ENCODE measurements at regions not wholly inside any gene's neighbourhood (a gene's known extent, or its start where the extent isn't known, plus 50 kb on each side); places are given as distances from the start of the nearest gene placed in this dataset.
"Not testable (repeated sequence)": the region's sequence is repeated elsewhere in the genome, so short reads cannot be mapped to it uniquely, and the experiment has no call there.

GRCh38 chr16:33913601-33914000, 454.2 kb downstream of the TP53TG3F start:
- CTCF ChIA-PET; H3K27ac ChIP-seq (ENCODE audit: low read depth, low read length, poor library complexity, severe bottlenecking); POLR2A ChIA-PET (ENCODE audit: low non-redundant PET); H3K9me3 ChIP-seq (ENCODE audit: low read depth, low read length, poor library complexity, severe bottlenecking); intact Hi-C loops (cut with micrococcal nuclease; ENCODE audit: unreplicated experiment); BruUV-seq (replicated peaks); H3K4me1 ChIP-seq (ENCODE audit: insufficient read depth, low read length, poor library complexity, severe bottlenecking); H3K36me3 ChIP-seq (ENCODE audit: insufficient read depth, low read length, poor library complexity, severe bottlenecking); H3K4me3 ChIP-seq (ENCODE audit: low read depth, low read length, poor library complexity, severe bottlenecking); DNase-seq (ENCODE audit: low spot score); H3K27me3 ChIP-seq (replicated peaks; ENCODE audit: insufficient read depth, low read depth, low read length, poor library complexity): not testable (repeated sequence)

GRCh38 chr16:33920761-33921545, 461.5 kb downstream of the TP53TG3F start:
- CTCF ChIA-PET; H3K36me3 ChIP-seq (ENCODE audit: insufficient read depth, low read length, poor library complexity, severe bottlenecking); H3K27ac ChIP-seq (ENCODE audit: low read depth, low read length, poor library complexity, severe bottlenecking); DNase-seq (ENCODE audit: low spot score); H3K27me3 ChIP-seq (replicated peaks; ENCODE audit: insufficient read depth, low read depth, low read length, poor library complexity); POLR2A ChIA-PET (ENCODE audit: low non-redundant PET); H3K9me3 ChIP-seq (ENCODE audit: low read depth, low read length, poor library complexity, severe bottlenecking); H3K4me3 ChIP-seq (ENCODE audit: low read depth, low read length, poor library complexity, severe bottlenecking); BruUV-seq (replicated peaks); H3K4me1 ChIP-seq (ENCODE audit: insufficient read depth, low read length, poor library complexity, severe bottlenecking); intact Hi-C loops (cut with micrococcal nuclease; ENCODE audit: unreplicated experiment): not testable (repeated sequence)

DNA sequence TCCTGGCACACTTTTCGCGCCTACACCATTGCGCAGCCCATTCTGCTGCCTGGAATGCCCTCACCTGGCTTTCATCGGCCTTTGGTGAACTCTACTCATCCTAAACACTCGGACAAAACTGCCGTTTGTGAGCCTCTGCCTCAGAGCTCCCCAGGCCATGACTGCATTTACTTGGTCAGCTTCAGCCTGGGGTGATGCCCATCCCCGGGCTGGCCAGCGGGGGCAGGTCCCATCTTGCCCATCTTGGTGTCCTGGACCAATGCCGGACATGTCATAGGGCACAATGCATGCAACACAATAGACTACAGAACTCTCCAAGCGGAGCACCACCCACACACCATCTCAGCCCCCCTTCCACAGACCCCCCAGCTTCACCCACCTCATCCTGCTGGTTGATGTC, 463.5 kb downstream of the TP53TG3F start:
- POLR2A ChIA-PET (ENCODE audit: low non-redundant PET); DNase-seq (ENCODE audit: low spot score); H3K36me3 ChIP-seq (ENCODE audit: insufficient read depth, low read length, poor library complexity, severe bottlenecking); H3K4me1 ChIP-seq (ENCODE audit: insufficient read depth, low read length, poor library complexity, severe bottlenecking); CTCF ChIA-PET; H3K4me3 ChIP-seq (ENCODE audit: low read depth, low read length, poor library complexity, severe bottlenecking); H3K27me3 ChIP-seq (replicated peaks; ENCODE audit: insufficient read depth, low read depth, low read length, poor library complexity); intact Hi-C loops (cut with micrococcal nuclease; ENCODE audit: unreplicated experiment); H3K27ac ChIP-seq (ENCODE audit: low read depth, low read length, poor library complexity, severe bottlenecking); H3K9me3 ChIP-seq (ENCODE audit: low read depth, low read length, poor library complexity, severe bottlenecking); BruUV-seq (replicated peaks): not testable (repeated sequence)

DNA sequence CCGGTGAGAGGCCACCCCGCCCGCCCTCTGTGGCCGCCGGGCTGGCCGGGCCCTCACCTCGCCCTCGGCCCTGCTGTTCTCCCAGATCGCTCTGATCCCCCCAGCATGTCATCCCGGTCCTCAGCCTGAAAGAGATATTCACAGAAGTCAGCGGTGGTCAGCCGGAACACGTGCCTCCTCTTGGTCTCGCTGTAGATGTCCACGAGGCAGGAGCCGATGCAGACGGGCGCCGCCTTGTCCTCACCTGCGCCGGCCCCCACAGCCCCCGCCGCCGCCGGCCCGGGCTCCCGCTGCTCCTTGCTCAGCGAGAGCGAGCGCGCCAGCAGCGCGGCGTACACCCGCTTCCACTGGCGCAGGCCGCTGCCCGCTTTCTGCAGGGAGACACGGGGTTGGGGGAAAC, 468.6 kb downstream of the TP53TG3F start:
- H3K9me3 ChIP-seq (ENCODE audit: low read depth, low read length, poor library complexity, severe bottlenecking); H3K36me3 ChIP-seq (ENCODE audit: insufficient read depth, low read length, poor library complexity, severe bottlenecking); H3K27ac ChIP-seq (ENCODE audit: low read depth, low read length, poor library complexity, severe bottlenecking); H3K27me3 ChIP-seq (replicated peaks; ENCODE audit: insufficient read depth, low read depth, low read length, poor library complexity); POLR2A ChIA-PET (ENCODE audit: low non-redundant PET); H3K4me1 ChIP-seq (ENCODE audit: insufficient read depth, low read length, poor library complexity, severe bottlenecking); intact Hi-C loops (cut with micrococcal nuclease; ENCODE audit: unreplicated experiment); DNase-seq (ENCODE audit: low spot score); H3K4me3 ChIP-seq (ENCODE audit: low read depth, low read length, poor library complexity, severe bottlenecking); BruUV-seq (replicated peaks); CTCF ChIA-PET: not testable (repeated sequence)

DNA sequence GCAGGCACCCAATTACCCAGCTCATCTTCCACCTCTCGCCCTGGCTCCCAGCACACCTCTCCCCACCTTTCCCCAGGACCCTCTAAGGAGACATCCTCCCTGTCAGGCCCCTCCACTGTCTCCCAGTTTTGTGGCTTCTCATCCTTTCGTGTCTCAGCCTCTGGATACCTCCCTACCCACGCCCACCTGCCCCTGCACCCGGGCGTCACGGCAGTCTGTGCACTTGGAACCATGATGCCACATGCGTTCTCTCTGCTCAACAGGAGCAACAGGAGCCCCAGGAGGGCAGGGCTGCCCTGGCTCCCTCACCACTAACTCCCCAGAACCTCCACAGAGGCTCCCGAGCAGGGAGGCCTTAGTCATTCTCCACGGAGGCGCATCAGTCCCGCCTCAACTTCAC, 472.8 kb downstream of the TP53TG3F start:
- H3K4me3 ChIP-seq (ENCODE audit: low read depth, low read length, poor library complexity, severe bottlenecking); intact Hi-C loops (cut with micrococcal nuclease; ENCODE audit: unreplicated experiment): not testable (repeated sequence)

GRCh38 chr16:33933039-33933438, 473.6 kb downstream of the TP53TG3F start:
- H3K4me3 ChIP-seq (ENCODE audit: low read depth, low read length, poor library complexity, severe bottlenecking); CTCF ChIA-PET; intact Hi-C loops (cut with micrococcal nuclease; ENCODE audit: unreplicated experiment); POLR2A ChIA-PET (ENCODE audit: low non-redundant PET); H3K9me3 ChIP-seq (ENCODE audit: low read depth, low read length, poor library complexity, severe bottlenecking); DNase-seq (ENCODE audit: low spot score); BruUV-seq (replicated peaks); H3K36me3 ChIP-seq (ENCODE audit: insufficient read depth, low read length, poor library complexity, severe bottlenecking); H3K27ac ChIP-seq (ENCODE audit: low read depth, low read length, poor library complexity, severe bottlenecking); H3K27me3 ChIP-seq (replicated peaks; ENCODE audit: insufficient read depth, low read depth, low read length, poor library complexity); H3K4me1 ChIP-seq (ENCODE audit: insufficient read depth, low read length, poor library complexity, severe bottlenecking): not testable (repeated sequence)

More for the DNA sequence above, 472.8 kb downstream of the TP53TG3F start:
- CTCF ChIA-PET; H3K27me3 ChIP-seq (replicated peaks; ENCODE audit: insufficient read depth, low read depth, low read length, poor library complexity); H3K9me3 ChIP-seq (ENCODE audit: low read depth, low read length, poor library complexity, severe bottlenecking); BruUV-seq (replicated peaks); H3K27ac ChIP-seq (ENCODE audit: low read depth, low read length, poor library complexity, severe bottlenecking); POLR2A ChIA-PET (ENCODE audit: low non-redundant PET); H3K36me3 ChIP-seq (ENCODE audit: insufficient read depth, low read length, poor library complexity, severe bottlenecking); H3K4me1 ChIP-seq (ENCODE audit: insufficient read depth, low read length, poor library complexity, severe bottlenecking); DNase-seq (ENCODE audit: low spot score): not testable (repeated sequence)

- H3K4me3 ChIP-seq (ENCODE audit: low read depth, low read length, poor library complexity, severe bottlenecking); H3K9me3 ChIP-seq (ENCODE audit: low read depth, low read length, poor library complexity, severe bottlenecking); POLR2A ChIA-PET (ENCODE audit: low non-redundant PET); H3K4me1 ChIP-seq (ENCODE audit: insufficient read depth, low read length, poor library complexity, severe bottlenecking); H3K27ac ChIP-seq (ENCODE audit: low read depth, low read length, poor library complexity, severe bottlenecking); H3K36me3 ChIP-seq (ENCODE audit: insufficient read depth, low read length, poor library complexity, severe bottlenecking); CTCF ChIA-PET; DNase-seq (ENCODE audit: low spot score); H3K27me3 ChIP-seq (replicated peaks; ENCODE audit: insufficient read depth, low read depth, low read length, poor library complexity); BruUV-seq (replicated peaks); intact Hi-C loops (cut with micrococcal nuclease; ENCODE audit: unreplicated experiment): not testable (repeated sequence)
These were observed 476.4 kb downstream of the TP53TG3F start for GRCh38 chr16:33935766-33936165.

DNA sequence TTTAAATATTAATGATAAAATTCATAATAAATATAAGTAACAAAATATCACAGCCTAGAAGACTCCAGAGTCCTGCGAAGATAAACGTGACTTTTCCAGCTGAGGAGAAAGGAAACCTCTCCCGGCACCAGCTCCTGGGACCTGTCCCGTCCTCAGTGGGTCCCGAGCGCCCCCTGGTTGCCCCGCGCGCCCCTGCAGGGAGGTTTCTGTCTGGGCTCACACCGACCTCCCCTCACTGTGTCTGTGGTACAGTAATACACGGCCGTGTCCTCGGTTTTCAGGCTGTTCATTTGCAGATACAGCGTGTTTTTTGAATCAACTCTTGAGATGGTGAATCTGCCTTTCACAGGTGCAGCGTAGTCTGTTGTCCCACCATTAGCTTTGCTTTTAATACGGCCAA, 478.7 kb downstream of the TP53TG3F start:
- intact Hi-C loops (cut with micrococcal nuclease; ENCODE audit: unreplicated experiment); DNase-seq (ENCODE audit: low spot score); H3K27me3 ChIP-seq (replicated peaks; ENCODE audit: insufficient read depth, low read depth, low read length, poor library complexity); H3K9me3 ChIP-seq (ENCODE audit: low read depth, low read length, poor library complexity, severe bottlenecking); H3K36me3 ChIP-seq (ENCODE audit: insufficient read depth, low read length, poor library complexity, severe bottlenecking); H3K4me1 ChIP-seq (ENCODE audit: insufficient read depth, low read length, poor library complexity, severe bottlenecking); BruUV-seq (replicated peaks); H3K27ac ChIP-seq (ENCODE audit: low read depth, low read length, poor library complexity, severe bottlenecking); POLR2A ChIA-PET (ENCODE audit: low non-redundant PET); CTCF ChIA-PET; H3K4me3 ChIP-seq (ENCODE audit: low read depth, low read length, poor library complexity, severe bottlenecking): not testable (repeated sequence)

All from A673 (cell line).